Suprapubic skin (tissue), 4 donors: ENCODE measurements at regions not wholly inside any gene's neighbourhood (a gene's known extent, or its start where the extent isn't known, plus 50 kb on each side); places are given as distances from the start of the nearest gene placed in this dataset.

Source experiments
- DNase-seq, 2 donors: peaks; one replicate each; pipeline ENCODE4 v3.0.0-alpha.2; 2019; ENCODE audit warnings: low spot score in 2 of 2
- H3K27ac ChIP-seq: fragments of 200-600 bp; sonication (generic); one replicate; pipeline ENCODE4 v1.5.1; 2019
- H3K27me3 ChIP-seq: fragments of 200-600 bp; sonication (generic); one replicate; pipeline ENCODE4 v1.5.1; 2019
- H3K36me3 ChIP-seq: fragments of 200-600 bp; sonication (generic); one replicate; pipeline ENCODE4 v1.5.1; 2019
- H3K4me1 ChIP-seq: fragments of 200-600 bp; sonication (generic); one replicate; pipeline ENCODE4 v1.5.1; 2019
- H3K4me3 ChIP-seq: fragments of 200-600 bp; sonication (generic); one replicate; pipeline ENCODE4 v1.5.1; 2019; ENCODE audit warnings: mild to moderate bottlenecking
- H3K9me3 ChIP-seq: fragments of 200-600 bp; sonication (generic); one replicate; pipeline ENCODE4 v1.5.1; 2019
- CTCF ChIP-seq, 2 donors: fragments of 200-600 bp in 1 of 2; fragments of 450-650 bp in 1 of 2; sonication (generic) in 1 of 2; IDR thresholded peaks; one replicate each; pipeline ENCODE4 v1.5.1; 2016 to 2019; ENCODE audit warnings: antibody characterized with exemption in 2 of 2, mild to moderate bottlenecking in 1 of 2, moderate library complexity in 1 of 2
- EP300 ChIP-seq: sonication (generic); formaldehyde crosslinking; IDR thresholded peaks from one replicate; pipeline ENCODE4 v1.6.1; 2017; ENCODE audit warnings: antibody characterized with exemption
- POLR2A ChIP-seq, 2 donors: fragments of 450-650 bp; IDR thresholded peaks; one replicate each; pipeline ENCODE4 v1.6.1; 2017; ENCODE audit warnings: antibody characterized with exemption in 2 of 2, mild to moderate bottlenecking in 2 of 2, moderate library complexity in 2 of 2
- POLR2AphosphoS5 ChIP-seq, 3 donors: sonication (generic); formaldehyde crosslinking; IDR thresholded peaks; one replicate each; pipeline ENCODE4 v1.6.1; 2017; ENCODE audit warnings: antibody characterized with exemption in 3 of 3
- WGBS: methylation state at CpG from one replicate; pipeline ENCODE4 v1.1.5; 2018; 5-methylcytosine and 5-hydroxymethylcytosine counted together

- WGBS: 72% methylated on average over 1 of the region's 1 CpG
- Histone ChIP-seq H3K4me1 (no peaks in the 10 kb centered on the region), H3K9me3 (no peaks in the 10 kb centered on the region), H3K27ac (no peak overlapping the region), H3K4me3 (no peak overlapping the region), H3K36me3 (no peaks in the 10 kb centered on the region), H3K27me3 (no peaks in the 10 kb centered on the region)
- no peak for DNase-seq
- TF ChIP-seq CTCF (IDR thresholded peaks at IDR 0.05) (no peak), POLR2A (IDR thresholded peaks at IDR 0.05) (no peak), EP300 (no peak), POLR2AphosphoS5 (IDR thresholded peaks at IDR 0.05) (no peak)
These were observed 441.0 kb downstream of the XYLT1 start for GRCh38 chr16:17029602-17030350.

GRCh38 chr16:17031484-17032268 lies 439.1 kb downstream of the XYLT1 start:
- H3K27me3 ChIP-seq: peaks cover 3% of the 10 kb centered on the region
- WGBS: 67% methylated on average over 1 of the region's 1 CpG
- H3K9me3 ChIP-seq: no peaks in the 10 kb centered on the region
- no peak for DNase-seq
- no peaks in the 10 kb centered on the region for H3K36me3 ChIP-seq
- no peak overlapping the region for H3K4me3 ChIP-seq
- TF ChIP-seq POLR2AphosphoS5 (IDR thresholded peaks at IDR 0.05) (no peak), POLR2A (IDR thresholded peaks at IDR 0.05) (no peak), EP300 (no peak)
- H3K4me1 ChIP-seq: no peaks in the 10 kb centered on the region
- no peak overlapping the region for H3K27ac ChIP-seq

GRCh38 chr16:17032332-17032731 lies 438.4 kb downstream of the XYLT1 start:
- peaks cover 5% of the 10 kb centered on the region for H3K4me1 ChIP-seq
- H3K27ac ChIP-seq: no peak overlapping the region

GRCh38 chr16:17034477-17035252 lies 436.1 kb downstream of the XYLT1 start:
- no peak for TF ChIP-seq POLR2AphosphoS5 (IDR thresholded peaks at IDR 0.05)
- TF ChIP-seq EP300: no peak
- no peak for TF ChIP-seq CTCF (IDR thresholded peaks at IDR 0.05)
- H3K36me3 ChIP-seq: no peaks in the 10 kb centered on the region
- H3K4me1 ChIP-seq: peaks cover 5% of the 10 kb centered on the region
- H3K4me3 ChIP-seq: no peak overlapping the region
- peaks cover 23% of the 10 kb centered on the region for H3K27me3 ChIP-seq
- H3K9me3 ChIP-seq: no peaks in the 10 kb centered on the region
- DNase-seq: no peak
- H3K27ac ChIP-seq: no peak overlapping the region
- WGBS: 85% methylated on average over 1 of the region's 1 CpG

More at GRCh38 chr16:17032332-17032731, 438.4 kb downstream of the XYLT1 start:
- TF ChIP-seq POLR2AphosphoS5 (IDR thresholded peaks at IDR 0.05): no peak
- no peak for TF ChIP-seq CTCF (IDR thresholded peaks at IDR 0.05)
- no peak for TF ChIP-seq EP300
- TF ChIP-seq POLR2A (IDR thresholded peaks at IDR 0.05): no peak
- Histone ChIP-seq H3K4me3 (no peak overlapping the region), H3K9me3 (no peaks in the 10 kb centered on the region), H3K36me3 (no peaks in the 10 kb centered on the region), H3K27me3 (peaks cover 9% of the 10 kb centered on the region)
- WGBS: 90% methylated on average over 6 of the region's 6 CpGs
- no peak for DNase-seq

GRCh38 chr16:17037499-17037898 lies 433.3 kb downstream of the XYLT1 start:
- WGBS: 23% methylated on average over 5 of the region's 5 CpGs
- no peaks in the 10 kb centered on the region for H3K9me3 ChIP-seq
- DNase-seq: no peak
- H3K4me1 ChIP-seq: peaks cover 5% of the 10 kb centered on the region
- peaks cover 27% of the 10 kb centered on the region for H3K27me3 ChIP-seq
- no peak for TF ChIP-seq CTCF (IDR thresholded peaks at IDR 0.05)
- no peak for TF ChIP-seq EP300
- no peak for TF ChIP-seq POLR2AphosphoS5 (IDR thresholded peaks at IDR 0.05)
- no peak for TF ChIP-seq POLR2A (IDR thresholded peaks at IDR 0.05)
- H3K4me3 ChIP-seq: no peak overlapping the region
- H3K36me3 ChIP-seq: no peaks in the 10 kb centered on the region
- no peak overlapping the region for H3K27ac ChIP-seq
